NCI-H2196 treated with DMSO at 0.1 percent for 48 hours (cell line): ENCODE measurements at regions not wholly inside any gene's neighbourhood (a gene's known extent, or its start where the extent isn't known, plus 50 kb on each side); places are given as distances from the start of the nearest gene placed in this dataset.
A peak's percentile ranks its signal among the peaks of the same experiment; 100 is the strongest.

ENCODE experiments used
- DNase-seq: peaks from one replicate; lab custom pipeline; 2025; ENCODE audit not compliant: unreplicated experiment; lab: John Stamatoyannopoulos, UW

DNA sequence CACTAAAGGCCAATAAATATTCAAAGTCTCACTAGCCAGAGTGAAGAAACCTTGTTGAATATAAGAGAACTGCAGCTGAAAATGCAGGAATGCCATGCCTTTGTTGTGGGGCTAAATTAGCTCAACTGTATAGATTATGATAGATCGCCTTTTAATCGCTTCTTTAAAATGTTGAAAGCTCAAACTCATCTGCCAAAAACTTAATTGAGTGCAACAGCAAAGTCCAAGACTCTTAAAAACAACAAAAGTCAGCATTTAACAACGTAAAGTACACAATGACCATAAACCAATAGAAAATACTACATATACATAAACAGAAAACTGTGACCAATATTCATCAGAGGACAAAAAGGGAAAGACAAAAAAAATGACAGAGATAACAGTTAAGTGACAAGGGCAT, 585.0 kb upstream of the CDH6 start:
- DNase-seq, result no peak

- DNase-seq, result peak; percentile 27
Measured at GRCh38 chr5:30607301-30607894, 586.1 kb upstream of the CDH6 start.

- no peak for DNase-seq
Measured at GRCh38 chr5:30605693-30606268, 587.7 kb upstream of the CDH6 start.

- no peak for DNase-seq
Measured at GRCh38 chr5:30604648-30605262, 588.7 kb upstream of the CDH6 start.

DNA sequence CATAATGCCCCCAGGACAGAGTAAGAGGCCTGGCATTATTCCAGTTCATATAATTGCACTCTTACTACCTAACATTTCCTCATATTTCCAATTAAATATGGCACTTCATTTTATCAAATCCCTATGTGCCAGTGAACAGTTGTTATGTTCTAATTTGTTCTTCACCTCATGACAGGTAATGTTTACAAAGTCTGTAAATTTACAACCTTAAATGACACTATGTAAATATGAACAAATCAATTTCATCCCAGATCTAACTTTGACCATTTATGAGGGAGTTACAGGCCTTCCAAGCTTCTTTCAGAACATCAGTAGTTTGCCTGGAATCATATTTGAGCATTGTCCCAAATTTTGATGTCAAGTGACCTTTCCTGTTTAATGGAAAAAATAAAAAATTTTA, 592.6 kb upstream of the CDH6 start:
- no peak for DNase-seq

GRCh38 chr5:30596495-30597064, 596.9 kb upstream of the CDH6 start:
- no peak for DNase-seq

GRCh38 chr5:30594331-30594730, 599.2 kb upstream of the CDH6 start:
- DNase-seq, result no peak

- no peak for DNase-seq
Measured at GRCh38 chr5:30592833-30593232, 600.7 kb upstream of the CDH6 start.

- DNase-seq, result no peak
Measured at GRCh38 chr5:30581198-30581935, 612.1 kb upstream of the CDH6 start.

GRCh38 chr5:30574761-30575160, 618.7 kb upstream of the CDH6 start:
- no peak for DNase-seq

GRCh38 chr5:30572279-30572678, 621.2 kb upstream of the CDH6 start:
- no peak for DNase-seq

DNA sequence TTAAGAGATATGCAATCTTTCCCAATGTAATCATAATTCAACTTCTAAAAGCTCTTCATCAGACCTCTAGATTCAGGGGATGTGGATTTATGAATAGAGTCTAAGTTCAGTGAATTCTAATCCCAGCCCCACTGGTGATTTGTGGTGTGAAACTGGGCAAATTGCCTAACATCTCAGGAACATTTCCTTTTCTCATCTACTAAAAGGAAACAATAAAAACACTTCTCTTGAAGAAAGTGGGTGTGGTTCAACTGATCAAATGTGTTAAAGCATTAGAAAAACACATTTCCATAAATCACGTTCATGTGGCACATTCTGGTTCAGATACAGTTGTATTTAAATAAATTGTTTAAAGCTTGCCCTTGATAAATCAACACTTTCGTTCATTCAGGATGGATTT, 631.7 kb upstream of the CDH6 start:
- DNase-seq, result no peak

DNA sequence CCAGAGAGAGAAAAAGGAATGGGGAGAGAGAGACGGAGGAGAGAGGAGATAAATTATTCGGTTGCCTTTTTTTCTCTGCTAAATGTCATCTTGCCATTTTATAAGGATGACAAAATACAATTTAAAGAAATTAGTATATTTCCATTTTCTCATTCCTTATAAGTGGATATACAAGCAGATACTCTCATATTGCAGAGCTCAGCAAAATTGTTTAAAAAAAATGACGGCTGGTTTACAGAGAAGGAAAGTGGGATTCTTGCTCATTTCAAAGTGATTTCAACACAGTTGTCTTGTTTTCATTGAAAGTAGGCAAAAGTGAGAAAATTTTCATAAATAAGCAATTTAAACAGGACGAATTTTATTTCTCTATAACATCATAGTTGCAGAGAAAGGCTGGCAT, 641.9 kb upstream of the CDH6 start:
- no peak for DNase-seq

GRCh38 chr5:30548580-30549305, 644.7 kb upstream of the CDH6 start:
- DNase-seq, result no peak

GRCh38 chr5:30540150-30540549, 653.3 kb upstream of the CDH6 start:
- DNase-seq, result no peak

DNA sequence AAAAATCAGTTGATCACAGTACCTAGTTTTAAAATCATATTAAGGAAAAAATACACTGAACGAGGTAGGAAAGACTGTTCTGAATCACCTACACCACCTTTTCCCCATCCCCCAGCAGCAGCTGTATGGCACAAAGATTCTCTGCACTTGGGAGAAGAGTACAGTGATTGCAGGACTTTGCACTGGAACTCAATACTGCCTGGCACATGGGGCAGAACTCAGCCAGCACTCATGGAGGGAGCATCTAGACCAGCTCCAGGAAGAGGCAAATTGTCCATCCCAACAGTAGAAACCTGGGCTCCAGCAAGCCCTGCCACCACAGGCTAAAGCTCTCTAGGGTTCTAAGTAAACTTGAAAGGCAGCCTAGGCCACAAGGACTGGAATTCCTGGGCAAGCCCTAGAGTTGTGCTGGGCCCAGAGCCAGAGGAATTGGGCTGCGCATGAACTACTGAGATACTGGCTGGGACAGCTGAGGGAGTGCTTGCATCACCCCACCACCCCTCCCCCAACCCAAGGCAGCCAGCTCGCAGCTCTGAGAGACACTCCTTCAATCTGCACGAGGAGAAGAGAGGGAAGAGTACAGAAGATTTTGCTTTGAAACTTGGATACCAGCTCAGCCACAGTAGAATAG, 654.4 kb upstream of the CDH6 start:
- no peak for DNase-seq

GRCh38 chr5:30525353-30525752, 668.1 kb upstream of the CDH6 start:
- DNase-seq, result no peak

GRCh38 chr5:30524428-30524827, 669.1 kb upstream of the CDH6 start:
- DNase-seq, result no peak

DNA sequence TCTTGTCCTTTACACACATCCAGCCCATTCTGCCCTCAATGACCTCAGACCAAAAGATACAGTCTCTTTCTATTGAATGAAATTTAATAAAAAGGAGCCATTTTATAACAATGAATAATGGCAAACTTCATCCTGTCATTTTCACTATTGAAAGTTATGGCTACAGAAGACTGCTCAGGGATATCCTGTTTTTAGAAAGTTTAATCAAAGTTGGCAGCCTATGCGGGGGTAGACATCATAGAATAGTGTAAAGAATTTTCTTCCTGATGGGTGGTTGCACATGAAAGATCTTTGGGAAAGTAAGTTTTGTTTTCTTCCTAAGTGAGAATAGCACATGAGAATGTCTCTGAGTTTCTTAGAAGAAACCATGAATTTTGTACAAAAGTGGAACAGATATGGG, 670.4 kb upstream of the CDH6 start:
- DNase-seq, result no peak

DNA sequence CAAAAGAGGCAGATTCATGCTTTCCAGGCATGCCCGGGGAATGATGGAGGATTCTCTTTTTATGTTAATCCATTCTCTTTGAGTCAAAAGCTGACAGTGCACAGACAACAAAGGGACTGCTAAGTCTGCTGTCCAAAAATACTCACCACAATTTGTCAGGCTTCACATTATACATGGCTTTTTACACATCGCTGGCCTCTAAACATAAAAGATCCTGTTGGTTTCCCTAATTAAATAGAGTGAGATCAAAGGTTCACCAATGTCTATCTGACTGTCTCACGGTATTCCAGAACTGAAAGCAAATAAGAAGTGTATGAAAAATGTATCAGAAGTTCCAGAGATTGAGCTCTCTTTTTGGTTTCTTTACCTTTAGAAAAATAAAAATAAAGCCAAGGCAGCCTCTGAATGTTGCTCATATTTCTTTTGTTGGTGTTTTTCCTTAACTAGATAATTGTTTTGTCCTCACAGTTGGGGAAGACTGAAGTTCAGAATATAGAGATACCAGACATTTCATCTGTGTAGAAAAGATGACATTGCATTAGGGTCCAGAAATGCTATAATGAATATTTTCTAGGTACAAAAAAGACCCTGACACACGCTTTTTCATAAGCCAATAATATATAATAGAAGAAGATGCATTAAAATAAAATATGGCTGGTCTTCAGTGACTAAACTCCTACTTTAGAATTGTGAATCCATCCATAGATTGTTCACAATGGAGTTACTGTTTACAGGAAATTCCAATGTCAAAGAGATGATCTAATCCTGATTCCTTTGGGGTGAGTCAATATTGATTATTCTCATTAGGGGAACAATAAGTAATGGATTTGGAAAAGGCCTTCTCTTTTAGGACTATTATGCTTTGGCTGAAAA, 688.2 kb upstream of the CDH6 start:
- no peak for DNase-seq
